Osteoblast (primary cell): ENCODE measurements at regions not wholly inside any gene's neighbourhood (a gene's known extent, or its start where the extent isn't known, plus 50 kb on each side); places are given as distances from the start of the nearest gene placed in this dataset.
"Not testable (repeated sequence)": the region's sequence is repeated elsewhere in the genome, so short reads cannot be mapped to it uniquely, and the experiment has no call there.

Experiments used
- DNase-seq: peaks from one replicate; pipeline ENCODE4 v3.0.0; 2011; ENCODE audit warnings: low spot score, mixed read lengths; ENCODE audit not compliant: insufficient read length; ENCODE audit errors: missing footprints
- H2AFZ ChIP-seq: 2 replicates; pipeline ENCODE4 v1.6.0; 2011; ENCODE audit warnings: mild to moderate bottlenecking, low read length
- H3K27ac ChIP-seq: 2 replicates; pipeline ENCODE4 v1.5.1; 2011; ENCODE audit warnings: mild to moderate bottlenecking, low read depth, low read length, moderate library complexity
- H3K27me3 ChIP-seq: 2 replicates; pipeline ENCODE4 v1.6.0; 2012; ENCODE audit warnings: mild to moderate bottlenecking, control low read depth, inconsistent platforms, low read length, moderate library complexity; ENCODE audit not compliant: insufficient read depth
- H3K36me3 ChIP-seq: 2 replicates; pipeline ENCODE4 v1.5.1; 2011; ENCODE audit warnings: mild to moderate bottlenecking, low read length, control low read depth, moderate library complexity; ENCODE audit not compliant: insufficient read depth
- H3K4me1 ChIP-seq: 2 replicates; pipeline ENCODE4 v1.5.1; 2011; ENCODE audit warnings: mild to moderate bottlenecking, low read length, control low read depth, moderate library complexity; ENCODE audit not compliant: insufficient read depth
- H3K4me2 ChIP-seq: 2 replicates; pipeline ENCODE4 v1.6.0; 2011; ENCODE audit warnings: mild to moderate bottlenecking, low read length; ENCODE audit not compliant: insufficient read depth
- H3K4me3 ChIP-seq: fragments of 200-600 bp; sonication (generic); 3 replicates; pipeline ENCODE4 v1.5.1; 2012; ENCODE audit warnings: mild to moderate bottlenecking, low read length, inconsistent platforms; ENCODE audit not compliant: insufficient read depth
- H3K79me2 ChIP-seq: 2 replicates; pipeline ENCODE4 v1.6.0; 2012; ENCODE audit warnings: mild to moderate bottlenecking, low read length, control low read depth, inconsistent platforms; ENCODE audit not compliant: insufficient read depth
- H3K9me3 ChIP-seq: 2 replicates; pipeline ENCODE4 v1.5.1; 2011; ENCODE audit warnings: low read depth, low read length, control low read depth
- H4K20me1 ChIP-seq: 2 replicates; pipeline ENCODE4 v1.6.0; 2012; ENCODE audit warnings: mild to moderate bottlenecking, low read length, control low read depth; ENCODE audit not compliant: insufficient read depth

DNA sequence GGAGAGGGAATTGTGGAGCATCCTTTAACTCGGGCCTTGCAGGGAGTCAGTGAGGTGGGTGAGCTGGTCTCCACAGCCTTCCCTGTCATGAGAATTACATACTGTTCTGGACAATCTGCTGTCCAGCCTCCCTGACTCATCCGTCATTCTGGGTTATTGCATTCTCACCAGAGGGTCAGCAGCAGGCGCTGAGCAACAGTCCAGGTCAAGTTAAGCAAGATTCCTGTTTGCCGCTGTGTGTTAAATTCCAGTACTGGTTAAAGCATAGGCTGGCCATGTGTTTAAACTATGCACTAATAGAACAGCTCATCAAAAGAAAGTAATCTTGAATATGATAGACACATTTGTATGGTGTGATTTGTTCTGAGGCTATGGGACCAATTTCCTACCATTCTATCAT lies 167.1 kb upstream of the LRRC61 start:
- H3K36me3 ChIP-seq, H3K4me3 ChIP-seq, H3K27ac ChIP-seq, H3K9me3 ChIP-seq, H4K20me1 ChIP-seq, H3K4me2 ChIP-seq, DNase-seq, H3K27me3 ChIP-seq, H2AFZ ChIP-seq, H3K4me1 ChIP-seq, H3K79me2 ChIP-seq: not testable (repeated sequence)

DNA sequence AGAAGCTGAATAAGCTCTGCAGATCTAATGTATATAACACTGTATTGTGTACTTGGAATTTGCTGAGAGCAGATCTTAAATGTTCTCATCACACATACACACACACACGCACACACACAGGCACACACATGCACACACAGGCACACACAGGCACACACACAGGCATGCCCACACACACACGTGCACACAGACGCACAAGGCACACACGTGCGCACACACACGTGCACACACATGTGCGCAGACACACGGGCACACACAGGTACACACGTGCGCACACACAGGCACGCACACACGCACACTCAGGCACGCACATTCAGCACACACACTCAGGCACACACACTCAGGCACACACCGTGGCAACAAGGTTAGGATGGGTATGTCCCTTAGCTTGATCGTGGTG lies 164.5 kb upstream of the LRRC61 start:
- H2AFZ ChIP-seq, H3K4me2 ChIP-seq, H3K9me3 ChIP-seq, H3K4me1 ChIP-seq, H3K79me2 ChIP-seq, H3K27ac ChIP-seq, H3K36me3 ChIP-seq, H4K20me1 ChIP-seq, H3K27me3 ChIP-seq, DNase-seq, H3K4me3 ChIP-seq: not testable (repeated sequence)

DNA sequence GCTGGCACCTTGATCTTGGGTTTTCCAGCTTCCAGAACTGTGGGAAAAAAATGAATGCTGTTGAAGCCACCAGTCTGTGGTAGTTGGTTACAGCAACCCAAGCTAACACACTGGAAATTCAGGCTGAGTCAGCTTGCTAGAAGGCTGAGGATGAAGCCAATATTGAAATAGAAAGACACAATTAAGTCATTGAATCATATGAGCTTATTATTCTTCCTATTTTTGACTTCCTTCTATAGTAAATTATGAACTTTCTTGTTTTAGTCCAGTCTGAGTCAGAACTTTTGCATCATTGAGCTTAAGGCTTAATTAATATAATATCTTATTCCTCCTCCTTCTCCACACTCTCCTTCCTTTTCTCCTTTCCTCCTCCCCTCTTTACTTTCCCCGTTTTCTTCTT lies 153.6 kb upstream of the LRRC61 start:
- not testable (repeated sequence) for H3K27ac ChIP-seq, H3K4me2 ChIP-seq, H3K79me2 ChIP-seq, H3K4me1 ChIP-seq, DNase-seq, H2AFZ ChIP-seq, H3K9me3 ChIP-seq, H3K27me3 ChIP-seq, H3K4me3 ChIP-seq, H3K36me3 ChIP-seq, H4K20me1 ChIP-seq

DNA sequence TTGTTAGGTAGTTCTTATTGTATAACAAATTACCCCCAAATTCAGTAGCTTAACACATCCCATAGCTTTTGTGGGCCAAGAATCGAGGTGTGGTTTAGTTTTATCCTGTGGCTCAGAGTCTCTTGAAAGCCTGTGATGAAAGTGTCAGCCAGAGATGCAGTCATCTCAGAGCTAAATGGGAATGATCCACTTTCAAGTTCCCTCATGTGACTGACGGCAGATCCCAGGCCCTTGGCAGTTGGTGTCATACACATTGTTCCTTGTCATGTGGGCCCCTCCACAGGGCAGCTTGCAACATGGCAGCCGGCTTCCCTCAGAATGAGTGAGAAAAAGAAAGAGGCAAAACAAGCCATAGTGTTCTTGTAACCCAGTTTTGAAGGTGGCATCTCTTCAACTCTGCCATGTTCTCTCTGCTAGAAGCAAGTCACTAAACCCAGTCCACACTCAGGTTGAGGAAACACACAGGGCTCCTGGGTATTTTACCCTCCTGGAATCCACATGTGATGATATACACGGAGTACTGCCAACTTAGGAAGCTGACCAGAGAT lies 153.1 kb upstream of the LRRC61 start:
- not testable (repeated sequence) for H3K79me2 ChIP-seq, DNase-seq

DNA sequence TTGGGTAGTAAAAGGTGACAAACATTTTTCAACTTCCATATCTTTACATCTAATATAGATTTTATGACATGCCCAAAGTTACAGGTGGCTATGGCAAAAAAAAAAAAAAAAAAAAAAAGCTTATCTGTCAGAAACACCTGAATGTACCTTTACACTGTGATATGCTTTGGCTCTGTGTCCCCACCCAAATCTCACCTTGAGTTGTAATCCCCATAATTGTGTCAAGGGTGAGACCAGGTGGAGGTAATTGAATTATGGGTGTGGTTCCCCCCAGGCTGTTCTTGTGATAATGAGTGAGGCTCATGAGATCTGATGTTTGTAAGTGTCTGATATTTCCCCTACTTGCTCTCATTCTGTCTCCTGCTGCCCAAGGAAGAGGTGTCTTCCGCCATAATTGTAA lies 139.6 kb upstream of the LRRC61 start:
- not testable (repeated sequence) for H3K4me3 ChIP-seq, H3K36me3 ChIP-seq, DNase-seq, H3K27ac ChIP-seq, H3K9me3 ChIP-seq, H3K79me2 ChIP-seq, H2AFZ ChIP-seq, H3K4me2 ChIP-seq, H4K20me1 ChIP-seq, H3K27me3 ChIP-seq, H3K4me1 ChIP-seq

More for the DNA sequence above, 153.1 kb upstream of the LRRC61 start:
- not testable (repeated sequence) for H3K4me2 ChIP-seq, H3K4me1 ChIP-seq, H3K4me3 ChIP-seq, H2AFZ ChIP-seq, H3K36me3 ChIP-seq, H3K27ac ChIP-seq, H4K20me1 ChIP-seq, H3K27me3 ChIP-seq, H3K9me3 ChIP-seq

DNA sequence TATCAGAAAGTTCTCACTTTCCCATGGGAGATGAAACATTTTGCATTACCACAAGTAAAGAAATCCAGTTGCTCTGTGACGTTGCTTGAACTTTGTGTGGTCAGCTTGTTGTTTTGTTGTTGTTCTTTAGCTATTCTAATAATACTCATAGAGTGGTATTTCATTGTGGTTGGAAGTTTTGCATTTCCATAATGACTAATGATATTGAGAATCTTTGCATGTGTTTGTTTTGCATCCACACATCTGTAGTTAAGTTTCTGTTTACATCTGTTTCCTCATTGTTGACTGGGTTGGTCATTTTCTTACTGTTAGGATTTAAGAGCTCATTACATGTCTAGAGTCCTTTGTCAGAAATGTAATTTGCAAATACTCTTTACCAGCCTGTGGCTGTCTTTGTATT lies 133.2 kb upstream of the LRRC61 start:
- not testable (repeated sequence) for DNase-seq, H3K27ac ChIP-seq

DNA sequence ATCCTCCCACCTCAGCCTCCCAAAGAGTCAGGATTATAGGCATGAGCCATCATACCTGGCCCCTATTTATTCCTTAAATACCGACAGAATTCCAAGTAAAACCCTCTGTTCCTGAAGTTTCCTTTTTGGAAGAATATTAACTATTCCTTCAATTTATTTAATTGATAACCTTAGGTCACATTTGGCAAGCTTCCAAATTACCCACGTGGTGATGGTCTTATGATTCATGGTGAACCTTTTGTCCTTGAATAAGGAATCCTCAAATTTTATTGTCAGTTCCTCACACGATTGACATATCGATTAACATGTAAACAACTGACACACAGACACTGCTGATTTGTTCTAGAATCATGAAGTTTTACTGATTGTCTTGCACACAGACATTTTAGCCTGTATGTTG lies 130.6 kb upstream of the LRRC61 start:
- H3K4me2 ChIP-seq, H3K79me2 ChIP-seq, H3K9me3 ChIP-seq, H3K4me1 ChIP-seq, H3K36me3 ChIP-seq, H3K27ac ChIP-seq, H3K4me3 ChIP-seq, H2AFZ ChIP-seq, H3K27me3 ChIP-seq, DNase-seq, H4K20me1 ChIP-seq: not testable (repeated sequence)

More for the DNA sequence above, 133.2 kb upstream of the LRRC61 start:
- H3K4me3 ChIP-seq, H3K4me2 ChIP-seq, H2AFZ ChIP-seq, H3K79me2 ChIP-seq, H3K4me1 ChIP-seq, H4K20me1 ChIP-seq, H3K27me3 ChIP-seq, H3K9me3 ChIP-seq, H3K36me3 ChIP-seq: not testable (repeated sequence)

DNA sequence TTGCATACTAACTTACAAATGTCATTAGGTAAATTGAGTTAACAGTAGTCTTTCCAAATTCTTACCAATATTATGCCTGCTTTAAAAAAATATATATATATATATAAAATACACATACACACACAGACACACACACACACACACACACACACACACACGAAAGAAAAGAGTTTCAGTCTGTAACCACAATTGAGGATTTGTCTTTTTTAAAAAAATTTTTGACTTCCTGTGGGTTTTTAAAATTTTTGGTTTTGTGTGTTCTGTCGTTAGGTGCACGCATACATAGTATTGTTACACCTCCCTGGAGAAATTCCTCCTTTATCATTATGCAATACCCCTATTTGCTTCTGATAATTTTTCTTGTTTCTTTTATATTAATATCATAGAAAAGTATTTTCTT lies 129.3 kb upstream of the LRRC61 start:
- not testable (repeated sequence) for H3K4me3 ChIP-seq, H2AFZ ChIP-seq, DNase-seq, H3K27me3 ChIP-seq, H3K36me3 ChIP-seq, H3K27ac ChIP-seq, H4K20me1 ChIP-seq, H3K9me3 ChIP-seq, H3K79me2 ChIP-seq, H3K4me1 ChIP-seq, H3K4me2 ChIP-seq
